Tibial nerve (tissue), 4 donors: ENCODE measurements at regions not wholly inside any gene's neighbourhood (a gene's known extent, or its start where the extent isn't known, plus 50 kb on each side); places are given as distances from the start of the nearest gene placed in this dataset.

ENCODE experiments used
- EP300 ChIP-seq, 2 donors: sonication (generic); formaldehyde crosslinking; IDR thresholded peaks; one replicate each; pipeline ENCODE4 v1.6.1; 2017; ENCODE audit warnings: antibody characterized with exemption in 2 of 2, mild to moderate bottlenecking in 1 of 2
- POLR2A ChIP-seq, 2 donors: fragments of 450-650 bp; IDR thresholded peaks; one replicate each; pipeline ENCODE4 v1.6.1; 2017; ENCODE audit warnings: antibody characterized with exemption in 2 of 2, mild to moderate bottlenecking in 2 of 2, moderate library complexity in 2 of 2
- TF ChIP-seq, protein P1 (sequence below), 5 experiments: fragments of 200-600 bp in 3 of 5; fragments of 450-650 bp in 2 of 5; sonication (generic) in 3 of 5; IDR thresholded peaks; one replicate each; pipeline ENCODE4 v1.5.1; 2016 to 2019; ENCODE audit warnings: antibody characterized with exemption in 5 of 5, mild to moderate bottlenecking in 3 of 5, moderate library complexity in 2 of 5

GRCh38 chr12:87778065-87778464 is 251.1 kb downstream of the C12orf50 start:
- TF ChIP-seq EP300 (IDR thresholded peaks at IDR 0.05) (no peak), POLR2A (IDR thresholded peaks at IDR 0.05) (no peak)
- TF ChIP-seq, protein P1, sequence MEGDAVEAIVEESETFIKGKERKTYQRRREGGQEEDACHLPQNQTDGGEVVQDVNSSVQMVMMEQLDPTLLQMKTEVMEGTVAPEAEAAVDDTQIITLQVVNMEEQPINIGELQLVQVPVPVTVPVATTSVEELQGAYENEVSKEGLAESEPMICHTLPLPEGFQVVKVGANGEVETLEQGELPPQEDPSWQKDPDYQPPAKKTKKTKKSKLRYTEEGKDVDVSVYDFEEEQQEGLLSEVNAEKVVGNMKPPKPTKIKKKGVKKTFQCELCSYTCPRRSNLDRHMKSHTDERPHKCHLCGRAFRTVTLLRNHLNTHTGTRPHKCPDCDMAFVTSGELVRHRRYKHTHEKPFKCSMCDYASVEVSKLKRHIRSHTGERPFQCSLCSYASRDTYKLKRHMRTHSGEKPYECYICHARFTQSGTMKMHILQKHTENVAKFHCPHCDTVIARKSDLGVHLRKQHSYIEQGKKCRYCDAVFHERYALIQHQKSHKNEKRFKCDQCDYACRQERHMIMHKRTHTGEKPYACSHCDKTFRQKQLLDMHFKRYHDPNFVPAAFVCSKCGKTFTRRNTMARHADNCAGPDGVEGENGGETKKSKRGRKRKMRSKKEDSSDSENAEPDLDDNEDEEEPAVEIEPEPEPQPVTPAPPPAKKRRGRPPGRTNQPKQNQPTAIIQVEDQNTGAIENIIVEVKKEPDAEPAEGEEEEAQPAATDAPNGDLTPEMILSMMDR (IDR thresholded peaks at IDR 0.05), result no peak
